GM18502 (cell line): ENCODE measurements at regions not wholly inside any gene's neighbourhood (a gene's known extent, or its start where the extent isn't known, plus 50 kb on each side); places are given as distances from the start of the nearest gene placed in this dataset.

ENCODE experiments used
- ATAC-seq: cut with Tn5 transposase; IDR thresholded peaks from one replicate; pipeline ENCODE4 v1.9.1; 2021; ENCODE audit warnings: mild to moderate bottlenecking; ENCODE audit not compliant: unreplicated experiment, poor library complexity

- ATAC-seq: no peak
These were observed 257.8 kb downstream of the NR2F1-AS1 start for GRCh38 chr5:93322974-93323860.

- no peak for ATAC-seq
These were observed 260.0 kb downstream of the NR2F1-AS1 start for GRCh38 chr5:93320920-93321445.

GRCh38 chr5:93313672-93314071, 267.3 kb downstream of the NR2F1-AS1 start:
- ATAC-seq: no peak

- ATAC-seq: no peak
These were observed 269.1 kb downstream of the NR2F1-AS1 start for GRCh38 chr5:93311881-93312280.

GRCh38 chr5:93307557-93307956, 273.5 kb downstream of the NR2F1-AS1 start:
- no peak for ATAC-seq

GRCh38 chr5:93305984-93306383, 275.0 kb downstream of the NR2F1-AS1 start:
- ATAC-seq: no peak

- no peak for ATAC-seq
These were observed 276.4 kb downstream of the NR2F1-AS1 start for GRCh38 chr5:93304456-93305250.

- ATAC-seq: no peak
These were observed 277.7 kb downstream of the NR2F1-AS1 start for GRCh38 chr5:93303291-93303691.

- no peak for ATAC-seq
These were observed 278.3 kb downstream of the NR2F1-AS1 start for GRCh38 chr5:93302711-93303110.

GRCh38 chr5:93300945-93301344, 280.1 kb downstream of the NR2F1-AS1 start:
- no peak for ATAC-seq

GRCh38 chr5:93300309-93300923, 280.6 kb downstream of the NR2F1-AS1 start:
- ATAC-seq: no peak

- ATAC-seq: no peak
These were observed 281.2 kb downstream of the NR2F1-AS1 start for GRCh38 chr5:93299681-93300308.

GRCh38 chr5:93297116-93297515, 283.9 kb downstream of the NR2F1-AS1 start:
- no peak for ATAC-seq

GRCh38 chr5:93296338-93296737, 284.7 kb downstream of the NR2F1-AS1 start:
- ATAC-seq: no peak

- ATAC-seq: no peak
These were observed 286.0 kb downstream of the NR2F1-AS1 start for GRCh38 chr5:93294996-93295395.

GRCh38 chr5:93294199-93294598, 286.8 kb downstream of the NR2F1-AS1 start:
- no peak for ATAC-seq

GRCh38 chr5:93289942-93290341, 291.1 kb downstream of the NR2F1-AS1 start:
- ATAC-seq: no peak

- ATAC-seq: no peak
These were observed 295.6 kb downstream of the NR2F1-AS1 start for GRCh38 chr5:93285461-93285860.

- ATAC-seq: no peak
These were observed 298.8 kb downstream of the NR2F1-AS1 start for GRCh38 chr5:93281980-93282772.
